ENCODE measurements at regions not wholly inside any gene's neighbourhood (a gene's known extent, or its start where the extent isn't known, plus 50 kb on each side); places are given as distances from the start of the nearest gene placed in this dataset.

DNA sequence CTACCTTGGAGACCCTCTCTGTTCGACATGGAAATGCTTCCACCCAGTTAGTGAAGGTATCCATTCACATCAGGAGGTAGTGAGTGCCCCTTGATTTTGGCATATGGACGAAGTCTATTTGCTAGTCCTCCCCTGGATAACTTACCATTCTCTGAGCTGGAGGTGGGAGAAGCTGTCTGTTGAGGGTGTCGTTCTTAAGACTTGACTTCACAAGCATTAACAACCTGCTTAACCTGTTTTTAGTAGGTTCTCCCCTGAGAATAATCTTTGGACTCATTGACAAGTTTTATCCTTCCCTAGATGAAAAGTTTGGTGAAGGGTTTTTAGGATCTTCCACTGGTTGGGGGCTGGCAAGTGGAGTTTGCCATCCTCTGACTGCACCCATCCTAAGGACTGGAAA lies 1053.8 kb upstream of the CNTN5 start:
- TF ChIP-seq, protein P1, sequence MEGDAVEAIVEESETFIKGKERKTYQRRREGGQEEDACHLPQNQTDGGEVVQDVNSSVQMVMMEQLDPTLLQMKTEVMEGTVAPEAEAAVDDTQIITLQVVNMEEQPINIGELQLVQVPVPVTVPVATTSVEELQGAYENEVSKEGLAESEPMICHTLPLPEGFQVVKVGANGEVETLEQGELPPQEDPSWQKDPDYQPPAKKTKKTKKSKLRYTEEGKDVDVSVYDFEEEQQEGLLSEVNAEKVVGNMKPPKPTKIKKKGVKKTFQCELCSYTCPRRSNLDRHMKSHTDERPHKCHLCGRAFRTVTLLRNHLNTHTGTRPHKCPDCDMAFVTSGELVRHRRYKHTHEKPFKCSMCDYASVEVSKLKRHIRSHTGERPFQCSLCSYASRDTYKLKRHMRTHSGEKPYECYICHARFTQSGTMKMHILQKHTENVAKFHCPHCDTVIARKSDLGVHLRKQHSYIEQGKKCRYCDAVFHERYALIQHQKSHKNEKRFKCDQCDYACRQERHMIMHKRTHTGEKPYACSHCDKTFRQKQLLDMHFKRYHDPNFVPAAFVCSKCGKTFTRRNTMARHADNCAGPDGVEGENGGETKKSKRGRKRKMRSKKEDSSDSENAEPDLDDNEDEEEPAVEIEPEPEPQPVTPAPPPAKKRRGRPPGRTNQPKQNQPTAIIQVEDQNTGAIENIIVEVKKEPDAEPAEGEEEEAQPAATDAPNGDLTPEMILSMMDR (conservative IDR thresholded peaks at IDR 0.05; ENCODE audit: low read depth in 2 of 2) = no peak
- TF ChIP-seq EZH2 (IDR thresholded peaks at IDR 0.05; ENCODE audit: low read depth, unreplicated experiment) = no peak
- TF ChIP-seq POLR2AphosphoS5 (IDR thresholded peaks at IDR 0.05; ENCODE audit: low read depth) = no peak
- no peak for TF ChIP-seq REST (IDR thresholded peaks at IDR 0.05; ENCODE audit: unreplicated experiment)
- no peak for TF ChIP-seq EZH2phosphoT487 (IDR thresholded peaks at IDR 0.05; ENCODE audit: unreplicated experiment)
- no peak for TF ChIP-seq CREB1 (CRISPR knock-in tag; IDR thresholded peaks at IDR 0.05; ENCODE audit: low read depth)
- TF ChIP-seq, protein P2, sequence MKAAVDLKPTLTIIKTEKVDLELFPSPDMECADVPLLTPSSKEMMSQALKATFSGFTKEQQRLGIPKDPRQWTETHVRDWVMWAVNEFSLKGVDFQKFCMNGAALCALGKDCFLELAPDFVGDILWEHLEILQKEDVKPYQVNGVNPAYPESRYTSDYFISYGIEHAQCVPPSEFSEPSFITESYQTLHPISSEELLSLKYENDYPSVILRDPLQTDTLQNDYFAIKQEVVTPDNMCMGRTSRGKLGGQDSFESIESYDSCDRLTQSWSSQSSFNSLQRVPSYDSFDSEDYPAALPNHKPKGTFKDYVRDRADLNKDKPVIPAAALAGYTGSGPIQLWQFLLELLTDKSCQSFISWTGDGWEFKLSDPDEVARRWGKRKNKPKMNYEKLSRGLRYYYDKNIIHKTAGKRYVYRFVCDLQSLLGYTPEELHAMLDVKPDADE (IDR thresholded peaks at IDR 0.05) = no peak

All from GM23338 (cell line).